ENCODE measurements at regions not wholly inside any gene's neighbourhood (a gene's known extent, or its start where the extent isn't known, plus 50 kb on each side); places are given as distances from the start of the nearest gene placed in this dataset.
"Not testable (repeated sequence)": the region's sequence is repeated elsewhere in the genome, so short reads cannot be mapped to it uniquely, and the experiment has no call there.

DNA sequence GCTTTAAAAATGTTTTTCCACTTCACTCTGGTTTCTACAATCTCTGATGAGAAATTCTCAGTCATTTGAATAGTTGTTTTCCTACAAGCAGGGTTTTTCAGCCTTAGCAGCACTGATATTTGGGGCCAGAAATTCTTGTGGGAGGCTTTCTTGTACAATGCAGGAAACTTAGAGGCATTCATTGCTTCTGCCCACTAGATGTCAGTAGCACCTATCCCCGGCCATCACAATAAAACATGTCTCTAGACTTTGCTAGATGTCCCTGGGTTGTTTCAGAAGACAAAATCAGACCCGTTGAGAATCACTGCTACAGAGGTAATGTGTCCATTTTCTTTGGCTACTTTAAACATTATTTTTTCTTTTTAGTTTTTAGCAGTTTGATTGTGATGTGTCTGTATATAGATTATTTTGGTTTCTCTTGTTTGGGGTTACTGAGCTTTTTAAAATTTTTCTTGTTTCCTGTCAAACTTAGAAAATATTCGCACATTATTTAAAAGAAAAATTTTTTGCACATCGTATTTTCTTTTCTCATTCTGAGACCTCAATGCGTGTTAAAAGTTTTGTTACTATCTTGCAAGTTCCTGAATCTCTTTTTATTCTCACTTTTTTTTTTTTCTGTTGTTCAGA, 60.8 kb upstream of the CCDC179 start:
- peak; percentile 6 to 15 for DNase-seq

DNA sequence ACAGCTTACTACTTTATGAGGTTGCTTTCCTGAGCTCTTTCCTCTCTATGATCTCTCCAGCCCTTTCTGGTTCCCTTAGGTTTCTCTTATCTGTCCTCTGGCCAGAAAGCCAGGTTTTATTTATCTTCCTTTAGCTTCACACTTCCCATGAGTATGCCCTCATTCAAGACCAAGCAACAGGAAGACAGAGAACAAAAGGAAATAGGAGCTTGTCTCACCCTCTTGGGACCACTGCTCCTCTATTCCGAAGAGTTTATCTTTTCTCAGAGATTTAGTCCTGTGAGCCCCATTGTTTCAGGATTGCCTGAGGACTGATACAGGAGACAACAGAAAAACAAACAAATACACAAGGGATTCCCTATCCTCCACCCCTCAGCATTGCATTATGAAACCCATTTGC, 62.4 kb upstream of the CCDC179 start:
- no peak for DNase-seq

DNA sequence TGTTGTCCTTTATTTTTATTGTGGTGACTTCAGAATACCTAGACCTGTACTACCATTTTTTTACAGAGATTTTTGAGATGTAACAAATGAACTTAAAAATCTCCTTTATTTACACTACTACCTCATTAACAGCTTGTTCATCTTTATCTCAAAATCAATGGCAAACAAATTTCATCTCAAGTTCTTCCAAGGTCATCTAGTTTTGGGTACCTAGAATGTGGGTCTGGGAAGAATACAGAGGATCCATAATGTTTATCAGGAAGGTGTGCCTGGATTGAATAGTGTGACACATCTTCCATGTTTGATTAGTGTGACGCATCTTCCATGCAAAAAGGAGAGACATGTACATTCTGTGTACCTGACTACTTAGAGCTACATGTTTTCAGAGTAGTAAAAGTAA, 63.3 kb upstream of the CCDC179 start:
- no peak for DNase-seq

DNA sequence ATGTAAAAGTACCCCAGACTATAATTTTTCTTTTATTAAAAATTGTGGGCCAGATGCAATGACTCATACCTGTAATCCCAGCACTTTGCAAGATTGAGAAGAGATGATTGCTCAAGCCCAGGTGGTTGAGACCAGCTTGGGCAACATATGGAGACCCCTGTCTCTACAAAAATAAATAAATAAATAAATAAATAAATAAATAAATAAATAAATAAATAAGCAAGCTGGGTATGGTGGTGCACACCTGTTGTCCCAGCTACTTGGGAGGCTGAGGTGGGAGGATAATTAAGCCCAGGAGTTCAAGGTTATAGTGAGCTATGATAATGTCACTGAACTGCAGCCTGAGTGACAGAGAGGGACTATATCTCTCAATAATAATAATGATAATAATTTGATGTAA, 66.1 kb upstream of the CCDC179 start:
- no peak for DNase-seq

DNA sequence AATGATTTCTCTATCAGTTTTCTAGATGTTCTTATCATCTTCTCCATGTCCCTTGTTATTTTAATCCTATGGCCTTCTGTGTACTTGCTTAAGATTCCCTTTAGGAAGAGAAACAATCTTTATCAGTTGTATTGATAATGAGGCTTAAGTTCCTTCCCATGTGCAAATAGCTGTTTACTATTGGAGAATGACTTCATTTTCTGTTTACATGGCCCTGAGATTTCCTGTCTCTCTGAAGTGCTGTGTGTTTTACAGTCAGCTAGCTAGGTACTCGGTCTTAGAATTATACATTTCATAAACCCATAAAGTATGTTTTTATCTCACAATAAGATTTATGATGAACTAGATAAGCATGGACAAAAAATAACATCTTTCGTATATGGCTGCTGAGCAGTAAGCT, 67.5 kb upstream of the CCDC179 start:
- no peak for DNase-seq

DNA sequence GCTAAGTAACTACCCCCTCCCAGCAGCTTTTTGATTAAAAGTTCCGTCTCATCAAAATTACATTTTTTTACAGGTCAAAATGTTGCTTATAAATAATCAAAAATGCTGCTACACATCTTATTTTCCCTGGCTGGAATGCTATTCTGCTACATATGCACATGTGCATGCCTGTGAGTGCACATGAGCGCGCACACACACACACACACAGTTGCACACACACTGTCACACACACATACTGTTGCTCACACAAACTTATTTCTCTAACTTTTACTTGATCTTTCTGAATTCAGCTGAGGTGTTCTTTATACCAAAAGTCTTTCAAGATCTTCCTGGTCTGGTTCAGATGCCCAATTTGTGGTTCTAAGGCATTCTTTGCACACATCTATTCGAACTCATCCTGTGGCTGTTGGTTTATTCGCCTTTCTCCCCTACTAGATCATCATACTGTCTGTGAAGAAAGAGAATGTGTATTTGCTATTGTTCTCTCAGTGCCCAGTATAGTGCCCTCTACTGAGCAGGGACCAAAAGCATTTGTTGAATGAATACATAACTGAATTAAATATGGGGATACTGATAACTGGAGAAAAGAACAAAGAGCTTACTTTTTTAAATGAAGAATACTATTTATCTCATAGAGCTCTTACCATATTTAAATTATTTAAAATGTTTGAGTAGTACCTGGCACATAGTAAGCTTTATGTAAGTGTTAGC, 68.1 kb upstream of the CCDC179 start:
- no peak for DNase-seq

DNA sequence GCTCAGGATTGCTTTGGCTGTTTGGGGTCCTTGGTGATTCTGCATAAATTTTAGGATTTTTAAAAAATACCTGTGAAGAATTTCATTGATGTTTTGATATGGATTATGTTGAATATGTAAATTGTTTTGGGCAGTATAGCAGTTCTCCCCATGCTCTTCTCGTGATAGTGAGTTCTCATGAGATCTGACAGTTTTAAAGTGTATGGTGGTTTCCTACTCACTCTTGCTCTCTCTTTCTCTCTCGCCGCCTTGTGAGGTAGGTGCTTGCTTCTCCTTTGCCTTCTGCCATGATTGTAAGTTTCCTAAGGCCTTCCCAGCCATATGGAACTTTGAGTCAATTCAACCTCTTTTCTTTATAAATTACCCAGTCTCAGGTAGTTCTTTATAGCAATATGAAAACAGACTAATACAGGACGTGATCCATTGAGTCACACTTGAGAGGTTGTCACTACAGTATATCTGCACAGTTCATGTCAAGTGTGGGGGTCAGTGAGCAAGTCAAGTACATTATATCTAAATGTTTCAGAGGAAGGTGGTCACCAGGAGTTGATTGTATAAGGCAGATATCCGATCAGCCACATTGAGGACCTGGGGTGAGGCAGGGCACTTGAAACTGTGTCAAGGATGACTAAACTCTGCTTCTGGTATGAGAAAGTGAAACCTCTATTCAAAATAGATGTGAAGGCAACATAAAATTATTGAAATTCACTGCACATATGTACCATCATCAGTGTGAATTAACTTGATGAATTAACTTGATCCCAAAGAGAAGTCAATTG, 70.7 kb upstream of the CCDC179 start:
- no peak for DNase-seq

DNA sequence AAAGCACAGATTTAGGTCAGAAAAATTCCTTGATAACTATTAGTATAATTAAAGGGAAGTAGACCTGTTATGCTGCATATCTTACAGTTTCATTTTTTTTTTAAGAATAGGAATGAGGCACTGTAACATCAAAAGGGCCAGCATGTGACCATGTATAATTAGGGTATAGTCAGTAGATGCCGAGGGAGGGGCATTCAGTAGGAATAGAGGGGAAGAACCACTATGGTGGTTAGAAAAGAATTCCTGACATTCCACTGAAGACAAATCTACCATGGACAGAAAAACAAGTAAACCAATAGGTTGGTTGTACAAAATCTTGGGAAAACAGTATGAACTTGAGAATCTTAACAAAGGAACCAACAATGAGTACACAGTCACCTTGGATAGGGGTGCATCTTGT, 78.4 kb upstream of the CCDC179 start:
- no peak for DNase-seq

DNA sequence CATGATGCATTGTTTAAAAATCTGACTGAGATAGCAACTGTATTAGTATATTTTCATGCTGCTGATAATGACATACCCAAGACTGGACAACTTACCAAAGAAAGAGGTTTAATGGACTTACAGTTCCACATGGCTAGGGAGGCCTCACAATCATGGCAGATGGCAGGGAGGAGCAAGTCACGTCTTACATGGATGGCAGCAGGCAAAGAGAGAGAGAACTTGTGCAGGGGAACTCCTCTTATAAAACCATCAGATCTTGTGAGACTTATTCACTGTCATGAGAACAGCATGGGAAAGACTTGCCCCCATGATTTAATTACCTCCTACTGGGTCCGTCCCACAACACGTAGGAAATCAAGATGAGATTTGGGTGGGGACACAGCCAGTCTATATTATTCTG, 81.3 kb upstream of the CCDC179 start:
- DNase-seq = not testable (repeated sequence)

DNA sequence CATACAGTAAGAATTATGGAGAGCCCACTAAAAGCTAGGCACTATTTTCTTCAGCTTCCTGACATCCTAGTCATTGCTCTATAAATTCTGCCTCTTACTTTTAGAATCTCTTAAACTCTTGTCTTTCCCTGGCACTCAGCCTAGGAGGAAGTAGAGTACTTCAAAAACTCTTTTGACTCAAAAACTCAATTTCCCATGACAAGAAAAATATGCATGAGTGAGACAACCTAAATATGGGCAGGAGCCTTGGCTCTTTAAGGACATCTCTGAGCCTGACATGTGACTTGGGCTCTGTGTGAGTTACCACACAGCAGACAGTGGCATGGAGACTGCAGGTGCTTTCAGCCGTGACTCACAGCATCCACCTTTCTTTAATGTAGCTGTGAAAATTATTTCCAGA, 97.5 kb upstream of the CCDC179 start:
- DNase-seq = no peak

DNA sequence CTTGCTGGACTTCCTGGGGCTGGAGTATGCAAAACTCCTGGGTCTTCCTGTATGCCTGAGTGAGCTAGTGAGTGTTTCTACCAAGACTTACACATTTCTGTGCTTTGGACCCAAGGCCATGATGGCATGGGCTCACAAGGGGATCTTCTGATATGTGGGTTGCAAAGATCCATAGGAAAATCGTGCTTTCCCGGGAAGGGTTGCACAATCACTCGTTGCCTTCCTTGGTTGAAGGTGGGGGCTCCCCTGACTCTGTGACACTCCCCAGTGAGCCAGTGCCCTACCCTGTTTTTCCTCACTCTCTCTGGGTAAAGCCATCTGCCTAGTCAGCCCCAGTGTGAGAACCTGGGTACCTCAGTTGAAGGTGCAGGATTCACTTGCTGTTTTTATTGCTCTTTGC, 114.0 kb upstream of the CCDC179 start:
- no peak for DNase-seq

DNA sequence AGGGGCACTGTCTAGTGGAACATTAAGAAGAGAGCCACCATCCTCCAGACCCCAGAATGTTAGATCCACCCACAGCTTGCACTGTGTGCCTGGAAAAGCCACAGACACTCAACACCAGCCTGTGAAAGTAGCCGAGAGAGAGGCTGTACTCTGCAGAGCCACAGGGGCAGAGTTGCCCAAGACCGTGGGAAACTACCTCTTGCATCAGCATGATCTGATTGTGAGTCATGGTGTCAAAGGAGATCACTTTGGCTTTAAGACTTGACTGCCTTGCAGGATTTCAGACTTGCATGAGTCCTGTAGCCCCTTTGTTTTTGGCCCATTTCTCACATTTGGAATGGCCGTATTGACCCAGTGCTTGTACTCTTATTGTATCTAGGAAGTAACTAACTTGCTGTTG, 115.9 kb upstream of the CCDC179 start:
- DNase-seq = peak; percentile 58 to 77

DNA sequence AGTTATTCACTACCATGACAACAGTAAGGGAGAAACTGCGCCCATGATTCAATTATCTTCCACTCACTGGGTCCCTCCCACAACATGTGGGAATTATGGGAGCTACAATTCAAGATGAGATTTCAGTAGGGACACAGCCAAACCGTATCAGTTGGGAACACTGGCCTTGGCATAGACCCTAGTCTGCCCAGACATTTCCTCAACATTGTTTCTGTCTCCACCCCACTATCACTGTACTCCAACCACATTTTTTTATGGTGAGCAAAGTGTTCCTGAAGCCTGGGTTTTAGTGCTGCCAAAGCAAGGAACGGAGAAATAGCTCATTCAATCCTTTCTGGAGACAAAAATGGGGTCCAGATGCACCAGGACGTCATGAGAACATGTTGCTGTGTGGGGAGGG, 122.6 kb upstream of the CCDC179 start:
- no peak for DNase-seq

DNA sequence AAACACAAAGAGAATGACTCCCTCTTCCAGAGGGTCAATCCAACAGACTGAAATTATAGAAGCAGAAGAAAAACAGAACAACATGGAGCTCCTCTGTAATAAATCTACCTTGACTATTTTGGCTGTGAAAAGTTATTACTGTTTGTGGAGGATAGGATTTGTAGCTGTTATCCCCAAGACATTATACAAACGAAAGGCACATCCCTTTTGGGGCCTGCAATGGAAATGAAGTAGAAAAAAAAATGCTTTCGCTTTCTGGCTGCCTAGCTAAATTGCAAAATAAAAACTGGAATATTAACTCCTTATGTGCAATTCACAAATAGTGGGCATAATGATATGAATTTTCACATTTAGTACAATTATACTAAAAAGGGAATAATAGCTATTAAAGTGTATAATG, 123.8 kb upstream of the CCDC179 start:
- no peak for DNase-seq

DNA sequence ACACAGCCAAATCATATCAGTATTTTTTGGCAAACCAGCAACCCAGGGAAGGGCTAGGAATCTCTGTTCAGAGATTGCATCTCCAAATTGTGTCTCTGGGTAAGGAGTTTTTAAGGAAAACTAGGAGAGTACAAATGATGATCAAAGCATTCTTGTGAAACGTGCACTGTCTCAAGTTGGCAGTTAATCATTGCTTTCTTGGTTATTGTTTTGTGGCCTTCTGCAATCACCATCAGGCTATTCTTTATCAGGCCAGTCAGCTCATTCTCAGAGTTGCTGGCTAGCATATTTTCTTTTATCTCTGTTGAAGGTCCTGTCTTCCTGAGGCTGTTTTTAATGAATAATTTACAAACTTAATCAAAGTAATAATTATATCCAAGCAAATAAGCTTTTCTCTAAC, 129.1 kb upstream of the CCDC179 start:
- DNase-seq = no peak

DNA sequence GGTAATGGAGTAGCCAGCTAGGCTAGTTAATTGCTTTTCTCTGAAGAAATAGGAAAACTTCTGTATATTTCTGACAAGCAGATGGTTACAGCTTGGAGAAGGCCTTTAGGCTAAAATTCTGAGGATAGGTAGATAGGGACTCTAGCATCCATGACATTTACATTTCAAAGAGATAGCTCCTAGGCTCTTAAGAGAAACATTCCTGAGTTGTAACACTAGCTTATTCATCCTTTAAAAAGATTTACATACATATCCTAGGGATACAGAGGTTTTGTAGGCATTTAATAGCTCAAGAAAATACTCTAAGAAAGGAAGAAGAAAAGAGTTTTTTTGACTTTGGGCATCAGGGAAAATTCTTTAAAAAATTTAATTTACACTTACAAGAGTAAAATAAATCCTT, 130.9 kb upstream of the CCDC179 start:
- DNase-seq = no peak

DNA sequence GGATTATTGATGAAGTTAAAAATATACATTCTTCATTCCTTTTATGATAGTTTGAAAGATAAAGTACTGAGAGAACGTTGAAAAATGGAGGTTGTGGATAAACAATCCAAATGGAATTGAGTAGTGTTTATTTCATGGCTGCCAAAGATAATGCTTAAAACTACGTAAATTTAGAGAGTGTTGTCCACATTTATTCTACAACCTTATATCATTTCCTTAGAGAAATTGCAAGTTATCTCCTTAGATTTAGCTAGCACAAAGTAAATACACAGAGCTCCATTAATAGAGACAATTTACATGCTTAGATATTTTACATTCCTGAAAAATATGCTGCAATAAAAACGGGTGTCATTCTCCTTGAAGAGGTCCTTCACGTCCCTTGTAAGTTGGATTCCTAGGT, 146.5 kb upstream of the CCDC179 start:
- DNase-seq = no peak

DNA sequence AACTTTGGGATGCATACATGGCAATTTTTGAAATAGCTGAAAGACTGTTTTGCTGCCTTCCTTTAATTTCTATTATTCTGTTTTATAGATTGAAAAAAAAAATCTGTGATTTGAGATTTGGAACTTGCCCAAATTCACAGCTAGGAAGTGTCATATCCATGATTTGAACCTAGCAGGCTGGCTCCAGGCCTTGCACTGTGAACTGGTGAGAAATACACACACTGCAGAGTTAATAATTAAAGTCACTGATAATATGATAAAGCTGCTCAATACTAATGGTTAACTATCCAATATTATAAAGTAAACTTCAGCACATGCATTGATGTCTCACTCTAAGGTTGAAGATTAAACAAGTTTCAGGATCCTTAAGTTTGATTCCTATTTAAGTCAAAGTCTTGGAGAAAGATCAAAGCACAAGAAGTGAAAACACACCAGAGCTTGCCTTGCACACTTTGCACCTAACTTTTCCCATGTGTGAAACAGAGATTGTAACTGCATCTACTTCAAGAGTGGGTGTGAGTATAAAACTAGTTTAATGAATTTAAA, 150.6 kb upstream of the CCDC179 start:
- DNase-seq = no peak

DNA sequence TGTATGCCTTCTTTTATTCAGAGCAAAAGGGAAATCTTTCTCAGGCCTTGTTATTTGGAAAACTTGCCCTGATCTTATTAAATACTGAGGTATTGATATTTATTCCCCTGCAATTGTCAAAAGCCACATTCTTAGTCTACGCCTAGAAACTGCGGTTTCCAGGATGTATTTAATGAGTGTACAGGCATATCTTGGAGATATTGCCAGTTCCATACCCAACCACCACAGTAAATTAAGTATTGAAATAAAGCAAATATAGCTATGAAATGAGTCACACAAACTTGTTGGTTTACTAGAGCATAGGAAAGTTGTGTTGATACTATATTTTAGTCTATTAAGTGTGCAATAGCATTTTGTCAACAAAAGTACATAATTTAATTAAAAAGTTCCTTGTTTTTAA, 152.7 kb upstream of the CCDC179 start:
- DNase-seq = no peak

DNA sequence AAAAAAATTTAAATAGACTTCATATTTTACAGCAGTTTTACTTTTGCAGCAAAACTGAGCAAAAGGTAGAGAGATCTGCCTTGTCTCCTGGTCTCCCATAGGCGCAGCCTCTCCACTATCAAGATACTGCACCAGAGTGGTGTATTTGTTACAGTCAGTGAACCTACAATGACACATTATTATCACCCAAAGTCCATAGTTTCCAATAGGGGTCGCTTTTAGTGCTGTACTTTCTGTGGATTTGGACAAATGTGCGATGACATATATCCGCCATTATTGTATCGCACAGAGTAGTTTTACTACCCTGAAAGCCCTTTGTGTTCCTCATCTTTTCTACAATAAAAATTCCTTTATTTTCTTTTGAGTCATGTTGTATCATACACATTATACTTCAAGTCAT, 153.2 kb upstream of the CCDC179 start:
- DNase-seq = no peak

DNA sequence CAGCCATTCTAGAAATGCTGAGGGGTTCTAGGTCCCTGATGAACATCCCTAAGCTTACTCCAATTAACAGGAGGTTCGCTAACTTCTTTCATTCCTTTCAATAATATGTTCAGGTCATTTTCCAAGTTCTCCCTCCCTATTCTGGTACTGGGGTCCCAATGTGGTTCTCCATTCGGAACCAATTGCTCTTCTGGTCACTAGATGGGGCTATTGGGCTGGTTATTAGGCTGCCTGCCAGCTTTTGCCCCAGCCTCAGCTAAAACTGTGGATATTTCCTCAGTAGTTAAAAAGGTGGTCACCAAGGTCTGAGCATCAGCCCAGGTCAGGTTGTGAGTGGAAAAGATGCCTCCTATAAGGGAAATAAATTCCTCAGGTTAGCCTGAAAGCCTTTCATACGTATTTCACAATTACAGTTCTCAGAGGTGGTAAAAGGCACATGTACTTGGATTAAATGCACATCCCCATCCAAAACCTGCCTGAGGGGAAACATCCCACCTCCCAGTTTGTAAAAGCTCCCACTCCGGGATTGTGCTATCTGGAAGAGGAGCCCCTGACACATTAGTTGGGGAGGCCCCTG, 161.1 kb upstream of the CCDC179 start:
- peak in 1 of 2 donors; percentile 9 for DNase-seq

DNA sequence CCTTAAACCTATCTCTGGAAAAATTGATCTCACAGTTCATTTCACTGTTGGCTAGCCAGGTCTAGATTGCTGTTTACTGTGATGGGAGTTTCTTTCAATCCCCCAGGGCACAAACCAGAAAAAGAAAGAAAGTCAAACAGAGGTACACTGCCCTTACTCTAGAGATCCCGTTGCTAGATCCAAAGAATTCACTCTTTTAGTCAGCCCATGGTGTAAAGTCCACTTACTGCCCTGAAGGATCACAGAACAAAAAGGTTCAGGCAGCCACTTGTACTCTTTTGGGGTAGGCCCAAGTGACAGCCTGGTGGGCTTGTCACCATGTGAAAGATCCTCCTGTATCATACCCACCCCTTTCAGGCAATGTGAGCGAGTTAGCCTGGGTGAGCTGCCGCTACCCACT, 162.6 kb upstream of the CCDC179 start:
- DNase-seq = no peak

DNA sequence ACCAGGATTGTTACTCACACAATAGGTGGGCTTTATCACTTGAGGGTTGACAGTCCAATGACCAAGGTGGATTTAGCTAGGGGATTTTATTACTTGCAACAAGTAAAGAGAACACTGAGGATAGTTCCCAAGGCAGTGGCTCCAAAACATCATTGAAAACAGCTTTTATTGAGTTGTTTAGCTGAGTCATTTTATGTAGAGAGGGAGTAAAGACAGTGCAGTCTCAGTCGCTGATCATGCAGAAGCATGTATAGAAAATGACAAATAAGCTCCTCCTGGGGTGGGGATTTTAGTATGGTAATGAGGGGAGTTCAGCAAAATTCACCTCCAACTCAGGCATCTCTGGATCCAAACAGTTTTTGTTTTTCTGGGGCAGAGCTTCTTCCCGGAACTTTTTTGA, 163.0 kb upstream of the CCDC179 start:
- no peak for DNase-seq
